MM.1S (cell line): ENCODE measurements at regions not wholly inside any gene's neighbourhood (a gene's known extent, or its start where the extent isn't known, plus 50 kb on each side); places are given as distances from the start of the nearest gene placed in this dataset.

Source experiments
- CTCF ChIP-seq: fragments of 300-600 bp; sonication (generic); IDR thresholded peaks from 2 replicates; pipeline ENCODE4 v1.5.1; 2016; ENCODE audit warnings: antibody characterized with exemption, low read length, mixed read lengths
- EZH2phosphoT487 ChIP-seq: fragments of 300-600 bp; sonication (generic); IDR thresholded peaks from 2 replicates; pipeline ENCODE4 v1.6.1; 2018; ENCODE audit warnings: antibody characterized with exemption, low read length

DNA sequence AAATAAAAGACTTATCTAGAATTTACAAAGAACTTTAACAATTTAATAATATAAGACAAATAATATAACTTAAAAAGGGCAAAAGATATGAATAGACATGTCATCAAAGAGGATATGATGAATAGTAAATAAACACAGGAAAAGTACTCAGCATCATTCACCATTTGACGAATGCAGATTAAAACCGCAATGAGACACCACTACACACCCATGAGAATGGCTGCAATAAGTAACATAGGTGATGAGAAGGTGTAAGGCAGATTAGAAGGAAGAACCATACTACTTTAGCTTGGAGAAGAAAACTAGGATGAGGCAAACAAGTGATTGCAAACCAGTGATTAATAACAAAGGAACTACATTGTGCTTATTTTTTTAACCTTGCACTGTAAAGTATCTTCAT is 152.0 kb downstream of the CYRIA start:
- TF ChIP-seq CTCF (no peak), EZH2phosphoT487 (no peak)
